NCI-H748 (cell line): ENCODE measurements at regions not wholly inside any gene's neighbourhood (a gene's known extent, or its start where the extent isn't known, plus 50 kb on each side); places are given as distances from the start of the nearest gene placed in this dataset.

Source experiments
- DNase-seq: peaks from one replicate; lab custom pipeline; 2025; ENCODE audit not compliant: unreplicated experiment; lab: John Stamatoyannopoulos, UW

- no peak for DNase-seq
Measured at GRCh38 chr1:82724246-82724645, 923.5 kb downstream of the ADGRL2 start.

GRCh38 chr1:82722608-82723007 is 921.9 kb downstream of the ADGRL2 start:
- no peak for DNase-seq

- DNase-seq = no peak
Measured at GRCh38 chr1:82721702-82722101, 921.0 kb downstream of the ADGRL2 start.

- DNase-seq = no peak
Measured at GRCh38 chr1:82718719-82719419, 918.1 kb downstream of the ADGRL2 start.

- DNase-seq = no peak
Measured at GRCh38 chr1:82710091-82710490, 909.4 kb downstream of the ADGRL2 start.

GRCh38 chr1:82707681-82708080 is 906.9 kb downstream of the ADGRL2 start:
- DNase-seq = no peak

- no peak for DNase-seq
Measured at GRCh38 chr1:82706741-82707140, 906.0 kb downstream of the ADGRL2 start.

- DNase-seq = no peak
Measured at GRCh38 chr1:82704966-82705365, 904.2 kb downstream of the ADGRL2 start.

GRCh38 chr1:82704393-82704792 is 903.7 kb downstream of the ADGRL2 start:
- no peak for DNase-seq

GRCh38 chr1:82703951-82704350 is 903.2 kb downstream of the ADGRL2 start:
- DNase-seq = no peak

GRCh38 chr1:82700476-82700875 is 899.7 kb downstream of the ADGRL2 start:
- DNase-seq = no peak

- DNase-seq = peak; percentile 70
Measured at GRCh38 chr1:82697965-82698364, 897.2 kb downstream of the ADGRL2 start.

GRCh38 chr1:82695443-82695842 is 894.7 kb downstream of the ADGRL2 start:
- no peak for DNase-seq

GRCh38 chr1:82690411-82690810 is 889.7 kb downstream of the ADGRL2 start:
- no peak for DNase-seq

GRCh38 chr1:82689217-82689616 is 888.5 kb downstream of the ADGRL2 start:
- DNase-seq = no peak

- DNase-seq = no peak
Measured at GRCh38 chr1:82686774-82687173, 886.0 kb downstream of the ADGRL2 start.

GRCh38 chr1:82646888-82647287 is 846.2 kb downstream of the ADGRL2 start:
- no peak for DNase-seq

GRCh38 chr1:82646336-82646735 is 845.6 kb downstream of the ADGRL2 start:
- no peak for DNase-seq

GRCh38 chr1:82644186-82644915 is 843.6 kb downstream of the ADGRL2 start:
- no peak for DNase-seq

- DNase-seq = no peak
Measured at GRCh38 chr1:82640352-82640751, 839.6 kb downstream of the ADGRL2 start.

- no peak for DNase-seq
Measured at GRCh38 chr1:82634266-82634665, 833.5 kb downstream of the ADGRL2 start.

GRCh38 chr1:82632155-82632554 is 831.4 kb downstream of the ADGRL2 start:
- DNase-seq = no peak

GRCh38 chr1:82628887-82629286 is 828.2 kb downstream of the ADGRL2 start:
- no peak for DNase-seq
